ENCODE measurements at regions not wholly inside any gene's neighbourhood (a gene's known extent, or its start where the extent isn't known, plus 50 kb on each side); places are given as distances from the start of the nearest gene placed in this dataset.

- TF ChIP-seq CTCF (conservative IDR thresholded peaks at IDR 0.05 in 1 of 2, IDR thresholded peaks at IDR 0.05 in 1 of 2; ENCODE audit: extremely low read depth in 1 of 2, insufficient read depth in 1 of 2, low read depth in 1 of 2, low read length in 2 of 2) (no peak), EZH2 (IDR thresholded peaks at IDR 0.05; ENCODE audit: borderline replicate concordance, low read length) (no peak)
Observed at GRCh38 chr18:65363911-65364632, 386.7 kb upstream of the CDH7 start.

Measured in mammary epithelial cell (primary cell).